HepG2 (cell line): ENCODE measurements at regions not wholly inside any gene's neighbourhood (a gene's known extent, or its start where the extent isn't known, plus 50 kb on each side); places are given as distances from the start of the nearest gene placed in this dataset.

Experiments
- ATAC-seq: fragments of 200-7000 bp; cut with Tn5 transposase; 3 replicates; pipeline ENCODE4 v1.9.1; 2020; ENCODE audit warnings: mild to moderate bottlenecking, moderate library complexity
- BruUV-seq: library from RNA; stranded (reverse); fragments of 400-500 nt; replicated peaks from 2 replicates; lab custom pipeline; 2021; lab: Mats Ljungman, UMichigan
- CTCF ChIA-PET: fragments of 300-600 bp; formaldehyde crosslinking; extraction: SDS; loops from one replicate; lab custom pipeline; 2021; ENCODE audit warnings: low total read pairs, inconsistent platforms, low intra/inter-chr PET ratio; lab: Yijun Ruan, JAX
- POLR2A ChIA-PET: fragments of 350-600 bp; sonication (Branson Sonifier 250); formaldehyde crosslinking; loops from one replicate; lab custom pipeline; 2020; ENCODE audit warnings: antibody characterized with exemption, inconsistent platforms; lab: Yijun Ruan, JAX
- DNase-seq: peaks from one replicate; pipeline ENCODE4 v3.0.0-alpha.2; 2015; ENCODE audit warnings: low spot score
- FAIRE-seq: peaks from 3 replicates; lab custom pipeline; 2011; peaks lifted over from hg19 to GRCh38; lab: Jason Lieb, UNC
- H2AFZ ChIP-seq: one replicate; pipeline ENCODE4 v1.6.1; 2011; ENCODE audit warnings: low read length, inconsistent platforms
- H3K27ac ChIP-seq: fragments of 300-600 bp; 3 replicates; pipeline ENCODE4 v1.8.0; 2011; ENCODE audit warnings: mixed run types, mild to moderate bottlenecking, mixed read lengths, low read length, inconsistent platforms; ENCODE audit not compliant: insufficient read depth; ENCODE audit errors: extremely low read length
- H3K27me3 ChIP-seq, 2 experiments: fragments of 200-600 bp in 1 of 2; 2 replicates in 1 of 2; 3 replicates in 1 of 2; pipeline versions ENCODE4 v1.6.0 to v1.8.0; 2011; ENCODE audit warnings: low read length in 2 of 2, mild to moderate bottlenecking in 2 of 2, moderate library complexity in 2 of 2, inconsistent platforms in 1 of 2; ENCODE audit not compliant: insufficient read depth in 2 of 2, control insufficient read depth in 1 of 2
- H3K36me3 ChIP-seq, 2 experiments: fragments of 200-600 bp in 1 of 2; replicated peaks in 1 of 2; 2 replicates in 1 of 2; 3 replicates in 1 of 2; pipeline versions ENCODE4 v1.5.1 to v1.8.0; 2011; ENCODE audit warnings: low read length in 2 of 2, inconsistent platforms in 1 of 2; ENCODE audit not compliant: insufficient read depth in 2 of 2, control insufficient read depth in 1 of 2
- H3K4me1 ChIP-seq: 2 replicates; pipeline ENCODE4 v1.5.1; 2012; ENCODE audit warnings: low read length, inconsistent platforms; ENCODE audit not compliant: insufficient read depth
- H3K4me2 ChIP-seq: 2 replicates; pipeline ENCODE4 v1.6.0; 2011; ENCODE audit warnings: low read depth, low read length, inconsistent platforms
- H3K4me3 ChIP-seq, 3 experiments: fragments of 200-600 bp in 1 of 3; sonication (generic), shearing (Covaris generic) in 1 of 3; replicated peaks in 1 of 3; 2 replicates each; pipeline ENCODE4 v1.5.1; 2011 to 2016; ENCODE audit warnings: low read length in 3 of 3, inconsistent platforms in 2 of 3, low read depth in 2 of 3, mild to moderate bottlenecking in 2 of 3, control low read depth in 1 of 3, mixed read lengths in 1 of 3; ENCODE audit not compliant: insufficient read depth in 1 of 3
- H3K79me2 ChIP-seq: one replicate; pipeline ENCODE4 v1.6.1; 2011; ENCODE audit warnings: low read length, inconsistent platforms; ENCODE audit not compliant: insufficient read depth
- H3K9ac ChIP-seq: 2 replicates; pipeline ENCODE4 v1.6.0; 2011; ENCODE audit warnings: mild to moderate bottlenecking, low read depth, low read length, inconsistent platforms; ENCODE audit not compliant: insufficient read depth
- H3K9me3 ChIP-seq: 2 replicates; pipeline ENCODE4 v1.5.1; 2012; ENCODE audit warnings: mild to moderate bottlenecking, low read length
- H4K20me1 ChIP-seq: 2 replicates; pipeline ENCODE4 v1.6.0; 2011; ENCODE audit warnings: inconsistent platforms, mild to moderate bottlenecking, low read length, moderate library complexity; ENCODE audit not compliant: insufficient read depth
- ERF ChIP-seq: IDR thresholded peaks from 2 replicates; pipeline ENCODE4 v1.6.1; 2018; ENCODE audit warnings: missing biosample characterization, missing genetic modification reagents
- HNRNPK ChIP-seq: fragments of 200-400 bp; formaldehyde crosslinking; IDR thresholded peaks from 2 replicates; pipeline ENCODE4 v1.6.1; 2018; ENCODE audit warnings: low read length, low read depth, moderate library complexity, mild to moderate bottlenecking; ENCODE audit not compliant: poor library complexity, severe bottlenecking
- KLF13 ChIP-seq: sonication (generic); formaldehyde crosslinking; IDR thresholded peaks from 2 replicates; pipeline ENCODE4 v1.4.0; 2020; ENCODE audit warnings: mild to moderate bottlenecking, missing genetic modification reagents
- MAFK ChIP-seq, 2 experiments: IDR thresholded peaks in 1 of 2; conservative IDR thresholded peaks in 1 of 2; 2 replicates each; pipeline ENCODE4 v1.6.1; 2011; ENCODE audit warnings: improper control_type of control experiment in 2 of 2, low read length in 2 of 2
- POGK ChIP-seq: sonication (generic); formaldehyde crosslinking; conservative IDR thresholded peaks from 2 replicates; pipeline ENCODE4 v1.8.0; 2022; ENCODE audit warnings: mild to moderate bottlenecking, moderate library complexity, missing genetic modification reagents
- YEATS4 ChIP-seq: sonication (generic); formaldehyde crosslinking; IDR thresholded peaks from 2 replicates; pipeline ENCODE4 v1.4.0; 2020; ENCODE audit warnings: missing genetic modification reagents, borderline replicate concordance
- ZNF513 ChIP-seq: sonication (generic); formaldehyde crosslinking; conservative IDR thresholded peaks from 2 replicates; pipeline ENCODE4 v1.5.0; 2020; ENCODE audit warnings: missing genetic modification reagents
- WGBS: methylation state at CpG from one replicate; pipeline ENCODE4 v1.1.6; 2017; ENCODE audit warnings: low lambda C conversion rate; 5-methylcytosine and 5-hydroxymethylcytosine counted together
- in situ Hi-C: cut with HindIII; loops from 2 replicates; pipeline ENCODE4 v1.10.0; 2017; ENCODE audit warnings: low pct_unique_long_range_greater_than_20kb; ENCODE audit not compliant: extremely low pct_ligation_motif_present
- intact Hi-C: fragments of 100-400 bp; cut with micrococcal nuclease; formaldehyde crosslinking; loops from one replicate; pipeline ENCODE4 v1.10.0; 2022; ENCODE audit not compliant: unreplicated experiment
- TF ChIP-seq, protein P1 (sequence below): sonication (generic); formaldehyde crosslinking; conservative IDR thresholded peaks from 2 replicates; pipeline ENCODE4 v1.8.0; 2022; ENCODE audit warnings: low read depth, missing genetic modification reagents

DNA sequence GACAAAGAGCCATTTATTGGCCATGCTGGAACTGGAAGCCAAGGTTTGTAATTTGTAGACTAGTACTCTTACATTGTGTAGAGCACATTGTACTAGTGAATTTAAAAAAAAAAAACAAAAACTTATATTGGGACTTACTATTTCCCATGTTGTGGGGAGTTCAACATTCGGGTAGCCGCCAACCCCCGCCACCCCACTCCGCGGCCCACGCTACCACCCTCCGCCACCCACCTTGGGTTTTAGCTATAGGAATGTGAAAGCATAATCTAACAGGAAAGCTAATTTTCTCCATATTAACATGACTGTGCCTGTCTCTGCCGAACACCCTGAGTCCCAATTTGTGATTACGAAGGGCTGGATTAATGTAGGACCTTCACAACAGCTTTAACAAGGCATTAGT lies 275.8 kb downstream of the FIGN start (continued):
- TF ChIP-seq, protein P1, sequence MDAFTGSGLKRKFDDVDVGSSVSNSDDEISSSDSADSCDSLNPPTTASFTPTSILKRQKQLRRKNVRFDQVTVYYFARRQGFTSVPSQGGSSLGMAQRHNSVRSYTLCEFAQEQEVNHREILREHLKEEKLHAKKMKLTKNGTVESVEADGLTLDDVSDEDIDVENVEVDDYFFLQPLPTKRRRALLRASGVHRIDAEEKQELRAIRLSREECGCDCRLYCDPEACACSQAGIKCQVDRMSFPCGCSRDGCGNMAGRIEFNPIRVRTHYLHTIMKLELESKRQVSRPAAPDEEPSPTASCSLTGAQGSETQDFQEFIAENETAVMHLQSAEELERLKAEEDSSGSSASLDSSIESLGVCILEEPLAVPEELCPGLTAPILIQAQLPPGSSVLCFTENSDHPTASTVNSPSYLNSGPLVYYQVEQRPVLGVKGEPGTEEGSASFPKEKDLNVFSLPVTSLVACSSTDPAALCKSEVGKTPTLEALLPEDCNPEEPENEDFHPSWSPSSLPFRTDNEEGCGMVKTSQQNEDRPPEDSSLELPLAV (CRISPR knock-in tag), result no peak
- TF ChIP-seq HNRNPK (no peak), ZNF513 (CRISPR knock-in tag) (no peak), YEATS4 (no peak), ERF (CRISPR knock-in tag) (no peak)

GRCh38 chr2:163456953-163457743 lies 278.7 kb downstream of the FIGN start:
- Histone ChIP-seq H3K9me3 (no peaks in the 10 kb centered on the region), H3K4me3 (no peak overlapping the region), H3K27me3 (no peaks in the 10 kb centered on the region), H3K4me2 (no peak overlapping the region), H3K27ac (no peak overlapping the region), H3K4me1 (no peaks in the 10 kb centered on the region), H3K9ac (no peak overlapping the region), H2AFZ (no peak overlapping the region), H4K20me1 (no peaks in the 10 kb centered on the region), H3K36me3 (no peaks in the 10 kb centered on the region), H3K79me2 (no peaks in the 10 kb centered on the region)
- CTCF ChIA-PET, result no interaction called here
- ATAC-seq (no peak), DNase-seq (no peak), FAIRE-seq (no peak)
- 28% methylated on average over 3 of the region's 3 CpGs for WGBS
- POLR2A ChIA-PET, result no interaction called here
- TF ChIP-seq KLF13 (CRISPR knock-in tag) (no peak), MAFK (conservative IDR thresholded peaks at IDR 0.05 in 1 of 2, IDR thresholded peaks at IDR 0.05 in 1 of 2; ENCODE audit: low read length in 2 of 2) (peak; percentile 14 to 50; a peak in 2 of 4 replicates), POGK (no peak)
- in situ Hi-C loops (no loop called here), intact Hi-C loops (no loop called here)
- BruUV-seq, result no TSS peak
